Prostate gland (tissue), 2 donors: ENCODE measurements at regions not wholly inside any gene's neighbourhood (a gene's known extent, or its start where the extent isn't known, plus 50 kb on each side); places are given as distances from the start of the nearest gene placed in this dataset.
A peak's percentile ranks its signal among the peaks of the same experiment; 100 is the strongest.

Experiments used
- DNase-seq: peaks from one replicate; pipeline ENCODE4 v3.0.0-alpha.2; 2019; ENCODE audit warnings: low spot score
- H3K27ac ChIP-seq, 2 donors: fragments of 200-600 bp; sonication (generic); 2 replicates each; pipeline ENCODE4 v1.5.1; 2017 to 2019
- H3K27me3 ChIP-seq: fragments of 200-600 bp; sonication (generic); replicated peaks from 2 replicates; pipeline ENCODE4 v1.5.1; 2019; ENCODE audit not compliant: insufficient read depth
- H3K36me3 ChIP-seq, 2 donors: fragments of 200-600 bp; sonication (generic); 1 replicate in 1 of 2; 2 replicates in 1 of 2; pipeline versions ENCODE4 v1.5.1 to v1.8.1; 2017 to 2019
- H3K4me1 ChIP-seq: fragments of 200-600 bp; sonication (generic); replicated peaks from 2 replicates; pipeline ENCODE4 v1.5.1; 2019
- H3K4me3 ChIP-seq, 2 donors: fragments of 200-600 bp; sonication (generic); 2 replicates each; pipeline ENCODE4 v1.5.1; 2017 to 2019
- H3K9me3 ChIP-seq: fragments of 200-600 bp; sonication (generic); 2 replicates; pipeline ENCODE4 v1.5.1; 2017
- POLR2A ChIP-seq: fragments of 450-650 bp; IDR thresholded peaks from one replicate; pipeline ENCODE4 v1.6.1; 2016; ENCODE audit warnings: antibody characterized with exemption, mild to moderate bottlenecking
- POLR2AphosphoS5 ChIP-seq: sonication (generic); formaldehyde crosslinking; IDR thresholded peaks from one replicate; pipeline ENCODE4 v1.6.1; 2017; ENCODE audit warnings: antibody characterized with exemption
- WGBS: methylation state at CpG from one replicate; pipeline ENCODE4 v1.1.5; 2018; 5-methylcytosine and 5-hydroxymethylcytosine counted together
- intact Hi-C: fragments of 100-400 bp; cut with DNase I; formaldehyde crosslinking; loops from one replicate; pipeline ENCODE4 v1.14.2; 2022
- TF ChIP-seq, protein P1 (sequence below), 4 experiments: fragments of 200-600 bp in 2 of 4; fragments of 450-650 bp in 2 of 4; sonication (generic) in 2 of 4; IDR thresholded peaks; 1 replicate in 3 of 4; 2 replicates in 1 of 4; pipeline ENCODE4 v1.5.1; 2016 to 2019; ENCODE audit warnings: antibody characterized with exemption in 4 of 4, mild to moderate bottlenecking in 2 of 4, moderate library complexity in 2 of 4

DNA sequence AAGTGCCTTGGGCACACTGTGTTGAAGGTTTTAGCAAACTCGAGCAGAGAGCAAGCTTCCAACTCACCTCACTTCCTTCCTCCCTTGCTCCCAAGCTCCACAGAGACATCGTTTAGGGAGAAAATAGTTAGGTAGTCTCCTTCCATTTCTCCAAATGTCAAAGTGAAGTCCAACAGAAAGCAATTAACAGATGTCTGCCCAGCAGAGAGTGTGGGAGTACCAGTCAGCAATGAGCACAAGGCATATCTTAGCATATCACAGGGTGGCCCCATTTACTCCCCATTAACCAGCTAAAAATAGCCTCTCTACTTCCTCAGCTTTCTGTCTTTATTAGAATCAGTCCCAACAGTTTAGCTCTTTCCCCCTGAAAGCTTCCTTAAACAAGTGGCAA, 334.2 kb upstream of the CAMK1G start:
- Histone ChIP-seq H3K4me1 (no peaks in the 10 kb centered on the region), H3K27me3 (no peaks in the 10 kb centered on the region), H3K4me3 (no peak overlapping the region), H3K9me3 (no peaks in the 10 kb centered on the region), H3K36me3 (no peaks in the 10 kb centered on the region), H3K27ac (no peak overlapping the region)
- intact Hi-C loops, result no loop called here
- 30% methylated on average over 2 of the region's 2 CpGs for WGBS
- no peak for DNase-seq
- TF ChIP-seq POLR2AphosphoS5, result no peak
- TF ChIP-seq, protein P1, sequence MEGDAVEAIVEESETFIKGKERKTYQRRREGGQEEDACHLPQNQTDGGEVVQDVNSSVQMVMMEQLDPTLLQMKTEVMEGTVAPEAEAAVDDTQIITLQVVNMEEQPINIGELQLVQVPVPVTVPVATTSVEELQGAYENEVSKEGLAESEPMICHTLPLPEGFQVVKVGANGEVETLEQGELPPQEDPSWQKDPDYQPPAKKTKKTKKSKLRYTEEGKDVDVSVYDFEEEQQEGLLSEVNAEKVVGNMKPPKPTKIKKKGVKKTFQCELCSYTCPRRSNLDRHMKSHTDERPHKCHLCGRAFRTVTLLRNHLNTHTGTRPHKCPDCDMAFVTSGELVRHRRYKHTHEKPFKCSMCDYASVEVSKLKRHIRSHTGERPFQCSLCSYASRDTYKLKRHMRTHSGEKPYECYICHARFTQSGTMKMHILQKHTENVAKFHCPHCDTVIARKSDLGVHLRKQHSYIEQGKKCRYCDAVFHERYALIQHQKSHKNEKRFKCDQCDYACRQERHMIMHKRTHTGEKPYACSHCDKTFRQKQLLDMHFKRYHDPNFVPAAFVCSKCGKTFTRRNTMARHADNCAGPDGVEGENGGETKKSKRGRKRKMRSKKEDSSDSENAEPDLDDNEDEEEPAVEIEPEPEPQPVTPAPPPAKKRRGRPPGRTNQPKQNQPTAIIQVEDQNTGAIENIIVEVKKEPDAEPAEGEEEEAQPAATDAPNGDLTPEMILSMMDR (IDR thresholded peaks at IDR 0.05), result no peak
- TF ChIP-seq POLR2A, result no peak

DNA sequence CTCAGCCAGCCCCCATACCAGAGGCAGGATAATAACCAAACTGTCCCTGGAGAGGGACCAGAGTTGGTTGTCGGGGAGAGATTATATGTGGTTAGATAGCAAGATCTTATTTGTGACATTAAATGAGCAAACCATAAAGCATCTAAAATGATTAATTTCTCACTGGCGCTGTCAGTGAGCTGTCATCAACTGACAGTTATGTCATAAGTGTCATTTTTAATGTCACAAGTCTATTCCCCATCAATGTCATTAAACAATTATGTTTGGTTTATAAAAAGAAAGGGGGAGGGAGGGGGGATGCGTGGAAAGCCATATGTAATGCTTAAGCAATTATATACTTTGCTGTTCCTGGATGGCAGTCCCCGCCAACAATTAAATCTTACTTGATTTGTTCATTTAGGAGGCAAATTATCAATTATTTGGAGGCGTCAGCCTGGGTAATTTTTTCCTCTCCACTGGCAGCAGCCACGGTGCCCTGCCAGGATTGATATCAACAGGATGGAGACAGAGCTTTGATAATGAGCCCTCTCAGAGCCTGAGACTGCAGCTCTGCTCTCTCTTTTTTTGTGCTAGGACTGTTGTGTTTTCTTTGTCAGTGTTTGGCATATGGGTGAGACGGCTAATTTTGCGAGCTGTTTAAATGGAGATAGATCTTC, 333.6 kb upstream of the CAMK1G start:
- 65% methylated on average over 8 of the region's 8 CpGs for WGBS
- DNase-seq, result no peak
- Histone ChIP-seq H3K27me3 (no peaks in the 10 kb centered on the region), H3K9me3 (no peaks in the 10 kb centered on the region), H3K36me3 (no peaks in the 10 kb centered on the region), H3K4me3 (no peak overlapping the region), H3K27ac (no peak overlapping the region), H3K4me1 (no peaks in the 10 kb centered on the region)
- no peak for TF ChIP-seq POLR2AphosphoS5
- no peak for TF ChIP-seq POLR2A
- TF ChIP-seq, protein P1 (IDR thresholded peaks at IDR 0.05), result no peak
- intact Hi-C loops, result no loop called here

DNA sequence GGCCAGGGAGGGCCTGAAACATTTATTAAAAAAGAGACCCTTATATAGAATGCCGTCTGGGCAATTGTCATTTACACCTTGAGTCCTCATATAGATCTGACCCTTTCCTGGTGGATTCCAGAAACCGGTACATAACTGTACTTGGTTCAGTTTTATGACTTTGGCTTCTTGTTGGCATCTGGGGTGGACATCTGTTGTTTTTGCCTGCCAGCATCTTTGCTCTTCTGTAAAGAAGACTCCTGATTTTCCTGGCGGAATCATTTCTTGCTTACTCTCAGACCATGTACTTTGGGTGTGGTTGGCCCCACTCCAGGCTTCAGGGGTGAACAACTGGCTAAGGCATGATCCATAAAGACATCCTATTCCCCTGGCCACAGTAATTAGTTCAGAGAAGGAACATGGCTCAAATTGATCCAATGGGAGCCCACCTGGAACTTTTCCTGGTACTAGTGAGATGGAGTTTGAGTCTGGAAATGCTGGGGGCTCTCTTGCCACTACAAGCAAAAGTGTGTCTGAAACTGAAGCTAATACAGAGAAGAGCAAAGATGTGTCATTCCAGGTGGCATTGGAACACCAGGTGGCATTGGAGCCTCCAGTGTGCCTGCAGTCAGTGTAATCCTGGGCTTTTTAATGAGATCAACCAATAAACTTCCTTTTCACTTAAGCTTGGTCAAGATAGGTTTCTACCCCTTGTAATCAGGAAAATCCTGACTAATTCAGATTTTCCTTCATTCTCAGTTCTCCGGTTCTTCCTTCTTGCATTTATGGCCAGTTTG, 332.5 kb upstream of the CAMK1G start:
- Histone ChIP-seq H3K27ac (no peak overlapping the region), H3K27me3 (no peaks in the 10 kb centered on the region), H3K9me3 (no peaks in the 10 kb centered on the region), H3K4me1 (no peaks in the 10 kb centered on the region), H3K4me3 (no peak overlapping the region), H3K36me3 (no peaks in the 10 kb centered on the region)
- WGBS, result 92% methylated on average over 4 of the region's 4 CpGs
- no peak for TF ChIP-seq POLR2A
- TF ChIP-seq, protein P1 (IDR thresholded peaks at IDR 0.05), result peak in 2 of 4 experiments; percentile 4 to 16
- no peak for TF ChIP-seq POLR2AphosphoS5
- DNase-seq, result no peak
- intact Hi-C loops, result no loop called here

DNA sequence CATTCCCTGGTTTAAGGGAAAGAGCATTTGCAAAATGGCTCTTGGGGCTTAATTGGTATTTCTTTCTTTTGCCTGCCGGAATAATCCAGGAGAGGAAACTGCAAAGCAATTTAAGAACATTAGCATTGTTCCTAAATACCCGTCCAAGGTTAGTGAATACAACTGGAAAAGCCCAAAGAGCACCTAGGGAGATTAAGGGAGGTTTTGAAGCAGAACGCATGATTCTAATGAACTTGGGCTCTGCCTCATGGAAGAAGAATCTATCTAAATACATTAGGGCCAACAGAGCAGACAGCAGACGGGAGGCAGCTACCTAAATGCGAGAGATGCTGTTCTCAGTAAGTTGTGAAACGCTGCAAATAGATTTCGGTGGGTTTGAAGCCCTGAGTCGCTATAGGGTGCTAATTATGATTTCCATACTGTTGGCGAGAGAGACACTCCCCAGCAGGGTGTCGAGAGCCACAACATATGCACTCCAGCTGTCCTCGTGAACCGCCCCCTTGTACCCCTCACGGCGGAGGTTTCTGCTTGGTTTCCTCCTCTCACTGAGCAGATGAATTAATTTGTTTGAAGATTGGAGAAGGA, 326.7 kb upstream of the CAMK1G start:
- 93% methylated on average over 14 of the region's 14 CpGs for WGBS
- TF ChIP-seq, protein P1 (IDR thresholded peaks at IDR 0.05), result no peak
- TF ChIP-seq POLR2A, result no peak
- TF ChIP-seq POLR2AphosphoS5, result no peak
- Histone ChIP-seq H3K4me3 (no peak overlapping the region), H3K36me3 (no peaks in the 10 kb centered on the region), H3K9me3 (no peaks in the 10 kb centered on the region), H3K4me1 (no peaks in the 10 kb centered on the region), H3K27ac (no peak overlapping the region), H3K27me3 (no peaks in the 10 kb centered on the region)
- intact Hi-C loops, result no loop called here
- no peak for DNase-seq
